GM12874 (cell line): ENCODE measurements at regions not wholly inside any gene's neighbourhood (a gene's known extent, or its start where the extent isn't known, plus 50 kb on each side); places are given as distances from the start of the nearest gene placed in this dataset.

ENCODE experiments used
- CTCF ChIP-seq: IDR thresholded peaks from 2 replicates; pipeline ENCODE4 v1.5.1; 2011; ENCODE audit warnings: low read depth, mild to moderate bottlenecking, control low read depth, low read length, moderate library complexity; ENCODE audit not compliant: insufficient read depth

- TF ChIP-seq CTCF = no peak
Measured at GRCh38 chrX:113195949-113196348, 355.3 kb upstream of the AMOT start.

GRCh38 chrX:113192418-113192817, 351.8 kb upstream of the AMOT start:
- TF ChIP-seq CTCF = no peak

- no peak for TF ChIP-seq CTCF
Measured at GRCh38 chrX:113157496-113157895, 316.9 kb upstream of the AMOT start.

- TF ChIP-seq CTCF = no peak
Measured at GRCh38 chrX:113136836-113137235, 296.2 kb upstream of the AMOT start.

- no peak for TF ChIP-seq CTCF
Measured at GRCh38 chrX:113133316-113133715, 292.7 kb upstream of the AMOT start.

- TF ChIP-seq CTCF = no peak
Measured at GRCh38 chrX:113124693-113125092, 284.1 kb upstream of the AMOT start.

- TF ChIP-seq CTCF = no peak
Measured at GRCh38 chrX:113075521-113075920, 234.9 kb upstream of the AMOT start.

- no peak for TF ChIP-seq CTCF
Measured at GRCh38 chrX:113059714-113060113, 219.1 kb upstream of the AMOT start.
